DOHH2 (cell line): ENCODE measurements at regions not wholly inside any gene's neighbourhood (a gene's known extent, or its start where the extent isn't known, plus 50 kb on each side); places are given as distances from the start of the nearest gene placed in this dataset.

Experiments used
- EZH2phosphoT487 ChIP-seq: fragments of 200-600 bp; sonication (generic); IDR thresholded peaks from 2 replicates; pipeline ENCODE4 v1.6.1; 2017; ENCODE audit warnings: borderline replicate concordance, mild to moderate bottlenecking, antibody characterized with exemption, low read length, moderate library complexity, mixed read lengths
- TF ChIP-seq, protein P1 (sequence below): fragments of 200-600 bp; sonication (generic); IDR thresholded peaks from one replicate; pipeline ENCODE4 v1.5.1; 2014; ENCODE audit warnings: antibody characterized with exemption, mild to moderate bottlenecking, low read depth, low read length; ENCODE audit not compliant: poor library complexity, severe bottlenecking

DNA sequence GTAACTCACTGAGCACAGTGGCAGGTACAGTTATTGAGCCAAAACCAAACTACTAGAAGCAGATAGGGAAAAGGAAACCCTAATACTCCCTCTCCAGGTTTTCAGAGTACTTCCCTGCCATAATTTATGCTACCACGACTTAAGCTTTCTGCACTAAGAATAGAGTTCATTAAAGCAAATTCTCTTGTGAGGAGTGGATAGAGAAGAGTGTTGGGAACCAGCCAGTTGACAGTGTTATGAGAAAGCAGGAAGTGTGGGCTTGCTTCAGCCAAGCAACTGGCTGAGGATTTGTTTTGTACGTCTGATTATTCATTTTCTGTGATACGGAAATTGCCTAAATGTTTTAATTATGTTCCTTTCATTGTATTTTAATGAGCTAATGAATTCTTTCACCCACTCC is 280.5 kb downstream of the KIF20B start:
- TF ChIP-seq, protein P1, sequence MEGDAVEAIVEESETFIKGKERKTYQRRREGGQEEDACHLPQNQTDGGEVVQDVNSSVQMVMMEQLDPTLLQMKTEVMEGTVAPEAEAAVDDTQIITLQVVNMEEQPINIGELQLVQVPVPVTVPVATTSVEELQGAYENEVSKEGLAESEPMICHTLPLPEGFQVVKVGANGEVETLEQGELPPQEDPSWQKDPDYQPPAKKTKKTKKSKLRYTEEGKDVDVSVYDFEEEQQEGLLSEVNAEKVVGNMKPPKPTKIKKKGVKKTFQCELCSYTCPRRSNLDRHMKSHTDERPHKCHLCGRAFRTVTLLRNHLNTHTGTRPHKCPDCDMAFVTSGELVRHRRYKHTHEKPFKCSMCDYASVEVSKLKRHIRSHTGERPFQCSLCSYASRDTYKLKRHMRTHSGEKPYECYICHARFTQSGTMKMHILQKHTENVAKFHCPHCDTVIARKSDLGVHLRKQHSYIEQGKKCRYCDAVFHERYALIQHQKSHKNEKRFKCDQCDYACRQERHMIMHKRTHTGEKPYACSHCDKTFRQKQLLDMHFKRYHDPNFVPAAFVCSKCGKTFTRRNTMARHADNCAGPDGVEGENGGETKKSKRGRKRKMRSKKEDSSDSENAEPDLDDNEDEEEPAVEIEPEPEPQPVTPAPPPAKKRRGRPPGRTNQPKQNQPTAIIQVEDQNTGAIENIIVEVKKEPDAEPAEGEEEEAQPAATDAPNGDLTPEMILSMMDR, result no peak
- no peak for TF ChIP-seq EZH2phosphoT487
